H1 (cell line): ENCODE measurements at regions not wholly inside any gene's neighbourhood (a gene's known extent, or its start where the extent isn't known, plus 50 kb on each side); places are given as distances from the start of the nearest gene placed in this dataset.

ENCODE experiments used
- CTCF ChIA-PET: fragments of 300-600 bp; sonication (Branson Sonifier 250); formaldehyde crosslinking; loops from one replicate; lab custom pipeline; 2021; ENCODE audit not compliant: partially characterized antibody; lab: Charles Lee
- POLR2A ChIA-PET: fragments of 300-600 bp; sonication (Branson Sonifier 250); formaldehyde crosslinking; loops from one replicate; lab custom pipeline; 2021; ENCODE audit warnings: inconsistent platforms; ENCODE audit not compliant: partially characterized antibody; lab: Charles Lee
- DNase-seq, 2 experiments: peaks; one replicate each; pipeline versions ENCODE4 v3.0.0 to v3.0.0-alpha.2; 2010 to 2022; ENCODE audit warnings: low spot score in 2 of 2, low read depth in 1 of 2, mixed read lengths in 1 of 2
- FAIRE-seq: peaks from 2 replicates; lab custom pipeline; 2011; peaks lifted over from hg19 to GRCh38; lab: Jason Lieb, UNC
- H2AFZ ChIP-seq: 2 replicates; pipeline ENCODE4 v1.8.1; 2012; ENCODE audit warnings: low read length, inconsistent platforms
- H2AK5ac ChIP-seq: 2 replicates; pipeline ENCODE4 v1.6.1; 2013; ENCODE audit warnings: low read depth, low read length
- H2BK120ac ChIP-seq: replicated peaks from 2 replicates; pipeline ENCODE3; 2013; ENCODE audit warnings: low read depth, low read length, inconsistent platforms
- H2BK12ac ChIP-seq: 2 replicates; pipeline ENCODE4 v1.6.1; 2013; ENCODE audit warnings: low read depth, low read length
- H2BK15ac ChIP-seq: 2 replicates; pipeline ENCODE4 v1.6.1; 2013; ENCODE audit warnings: low read length
- H2BK20ac ChIP-seq: 2 replicates; pipeline ENCODE4 v1.6.1; 2013; ENCODE audit warnings: low read length
- H2BK5ac ChIP-seq: 2 replicates; pipeline ENCODE4 v1.6.1; 2013; ENCODE audit warnings: low read depth, low read length
- H3K14ac ChIP-seq: 2 replicates; pipeline ENCODE4 v1.6.1; 2013; ENCODE audit warnings: inconsistent platforms; ENCODE audit not compliant: insufficient read length
- H3K18ac ChIP-seq: 2 replicates; pipeline ENCODE4 v1.6.1; 2013; ENCODE audit warnings: low read length; ENCODE audit errors: extremely low read depth
- H3K23ac ChIP-seq: 2 replicates; pipeline ENCODE4 v1.6.1; 2013; ENCODE audit warnings: inconsistent platforms; ENCODE audit not compliant: insufficient read length
- H3K23me2 ChIP-seq: 2 replicates; pipeline ENCODE4 v1.6.1; 2013; ENCODE audit warnings: low read depth, low read length
- H3K27ac ChIP-seq: 2 replicates; pipeline ENCODE4 v1.6.1; 2011; ENCODE audit warnings: low read depth, low read length, inconsistent platforms
- H3K27me3 ChIP-seq, 4 experiments: replicated peaks in 1 of 4; 1 replicate in 1 of 4; 2 replicates in 3 of 4; pipeline versions ENCODE4 v1.6.1 to v1.8.1; 2011 to 2013; ENCODE audit warnings: low read length in 3 of 4, mild to moderate bottlenecking in 3 of 4, inconsistent platforms in 2 of 4, mixed read lengths in 2 of 4, moderate library complexity in 1 of 4; ENCODE audit not compliant: control insufficient read depth in 3 of 4, insufficient read depth in 3 of 4; ENCODE audit errors: extremely low read depth in 1 of 4
- H3K36me3 ChIP-seq, 4 experiments: 2 replicates each; pipeline versions ENCODE4 v1.6.1 to v1.8.1; 2011 to 2013; ENCODE audit warnings: mild to moderate bottlenecking in 4 of 4, low read length in 3 of 4, moderate library complexity in 2 of 4, control low read depth in 1 of 4, inconsistent platforms in 1 of 4; ENCODE audit not compliant: insufficient read depth in 4 of 4, control insufficient read depth in 2 of 4
- H3K4ac ChIP-seq: replicated peaks from 2 replicates; pipeline ENCODE3; 2013; ENCODE audit warnings: low read length, low read depth, mixed read lengths, inconsistent platforms; ENCODE audit not compliant: insufficient read length
- H3K4me1 ChIP-seq, 4 experiments: replicated peaks in 1 of 4; 1 replicate in 1 of 4; 2 replicates in 3 of 4; pipeline versions ENCODE4 v1.6.1 to v1.8.1; 2011 to 2013; ENCODE audit warnings: low read length in 3 of 4, inconsistent platforms in 2 of 4, mixed read lengths in 1 of 4; ENCODE audit not compliant: insufficient read depth in 4 of 4, control insufficient read depth in 3 of 4
- H3K4me2 ChIP-seq, 2 experiments: 2 replicates each; pipeline versions ENCODE4 v1.6.1 to v1.8.1; 2011 to 2013; ENCODE audit warnings: low read depth in 2 of 2, low read length in 2 of 2, control low read depth in 1 of 2, inconsistent platforms in 1 of 2, mild to moderate bottlenecking in 1 of 2; ENCODE audit not compliant: insufficient read depth in 1 of 2
- H3K4me3 ChIP-seq, 4 experiments: fragments of 200-600, 300-600 bp in 1 of 4; sonication (generic), shearing (Covaris generic), sonication (Bioruptor Twin) in 1 of 4; 2 replicates each; pipeline versions ENCODE4 v1.5.1 to v1.8.1; 2011 to 2016; ENCODE audit warnings: low read length in 4 of 4, low read depth in 3 of 4, control low read depth in 2 of 4, inconsistent platforms in 2 of 4, mild to moderate bottlenecking in 2 of 4, mixed read lengths in 1 of 4, moderate library complexity in 1 of 4; ENCODE audit not compliant: insufficient read depth in 2 of 4; ENCODE audit errors: extremely low read depth in 1 of 4
- H3K56ac ChIP-seq: replicated peaks from 2 replicates; pipeline ENCODE3; 2013; ENCODE audit warnings: low read depth, mild to moderate bottlenecking, mixed read lengths, low read length, inconsistent platforms; ENCODE audit not compliant: insufficient read length
- H3K79me1 ChIP-seq: 2 replicates; pipeline ENCODE4 v1.6.1; 2013; ENCODE audit warnings: low read depth, low read length, control low read depth
- H3K79me2 ChIP-seq, 2 experiments: 2 replicates each; pipeline versions ENCODE4 v1.6.1 to v1.8.1; 2012 to 2013; ENCODE audit warnings: low read length in 2 of 2, mild to moderate bottlenecking in 2 of 2, inconsistent platforms in 1 of 2; ENCODE audit not compliant: insufficient read depth in 2 of 2, control insufficient read depth in 1 of 2
- H3K9ac ChIP-seq, 4 experiments: replicated peaks in 1 of 4; 1 replicate in 1 of 4; 2 replicates in 3 of 4; pipeline versions ENCODE4 v1.6.1 to v1.8.1; 2011 to 2013; ENCODE audit warnings: low read depth in 3 of 4, low read length in 3 of 4, control low read depth in 2 of 4, mild to moderate bottlenecking in 2 of 4, moderate library complexity in 2 of 4, inconsistent platforms in 1 of 4; ENCODE audit errors: extremely low read depth in 1 of 4
- H3K9me3 ChIP-seq, 2 experiments: 2 replicates each; pipeline versions ENCODE4 v1.6.1 to v1.8.1; 2012 to 2013; ENCODE audit warnings: mild to moderate bottlenecking in 2 of 2, moderate library complexity in 2 of 2, control low read depth in 1 of 2, inconsistent platforms in 1 of 2, low read depth in 1 of 2, low read length in 1 of 2, mixed read lengths in 1 of 2; ENCODE audit not compliant: insufficient read depth in 2 of 2
- H4K20me1 ChIP-seq, 2 experiments: replicated peaks in 1 of 2; 2 replicates each; pipeline versions ENCODE3 to v1.8.1; 2011 to 2013; ENCODE audit warnings: inconsistent platforms in 2 of 2, low read length in 2 of 2, mild to moderate bottlenecking in 1 of 2; ENCODE audit not compliant: insufficient read depth in 2 of 2, control insufficient read depth in 1 of 2
- H4K5ac ChIP-seq: 2 replicates; pipeline ENCODE4 v1.6.1; 2013; ENCODE audit warnings: low read length, low read depth, mixed read lengths, inconsistent platforms; ENCODE audit not compliant: insufficient read length
- H4K8ac ChIP-seq: 2 replicates; pipeline ENCODE4 v1.8.0; 2013; ENCODE audit warnings: mild to moderate bottlenecking, moderate library complexity, low read length, inconsistent platforms; ENCODE audit not compliant: insufficient read depth; ENCODE audit errors: extremely low read depth
- H4K91ac ChIP-seq: replicated peaks from 2 replicates; pipeline ENCODE3; 2013; ENCODE audit warnings: low read length, mixed read lengths, inconsistent platforms; ENCODE audit not compliant: insufficient read length
- ASH2L ChIP-seq: fragments of 200-600, 300-600 bp; sonication (generic); IDR thresholded peaks from one replicate; pipeline ENCODE4 v1.7.1; 2017; ENCODE audit warnings: low read length
- BRCA1 ChIP-seq: IDR thresholded peaks from 2 replicates; pipeline ENCODE4 v1.6.1; 2012; ENCODE audit warnings: low read depth, low read length, improper control_type of control experiment
- EP300 ChIP-seq, 2 experiments: IDR thresholded peaks; 1 replicate in 1 of 2; 2 replicates in 1 of 2; pipeline ENCODE4 v1.6.1; 2011 to 2012; ENCODE audit warnings: low read depth in 2 of 2, low read length in 2 of 2, mild to moderate bottlenecking in 2 of 2, borderline replicate concordance in 1 of 2, inconsistent platforms in 1 of 2, moderate library complexity in 1 of 2
- GABPA ChIP-seq: IDR thresholded peaks from 2 replicates; pipeline ENCODE4 v1.6.1; 2011; ENCODE audit warnings: mild to moderate bottlenecking, low read length, moderate library complexity, borderline replicate concordance; ENCODE audit not compliant: insufficient read depth
- JUN ChIP-seq: IDR thresholded peaks from 2 replicates; pipeline ENCODE4 v1.6.1; 2011; ENCODE audit warnings: low read depth, mild to moderate bottlenecking, improper control_type of control experiment, low read length
- KDM1A ChIP-seq: fragments of 200-600, 300-600 bp; sonication (generic); IDR thresholded peaks from 2 replicates; pipeline ENCODE4 v1.7.1; 2016; ENCODE audit warnings: mild to moderate bottlenecking, low read length, borderline replicate concordance
- NANOG ChIP-seq: IDR thresholded peaks from 2 replicates; pipeline ENCODE4 v1.6.1; 2011; ENCODE audit warnings: low read length, low read depth, mild to moderate bottlenecking, inconsistent platforms; ENCODE audit not compliant: insufficient read depth, poor library complexity, severe bottlenecking
- POLR2A ChIP-seq, 2 experiments: IDR thresholded peaks; 1 replicate in 1 of 2; 2 replicates in 1 of 2; pipeline ENCODE4 v1.6.1; 2011; ENCODE audit warnings: low read depth in 2 of 2, low read length in 2 of 2, mild to moderate bottlenecking in 2 of 2; ENCODE audit errors: control extremely low read depth in 1 of 2
- RAD21 ChIP-seq, 2 experiments: IDR thresholded peaks in 1 of 2; conservative IDR thresholded peaks in 1 of 2; 2 replicates each; pipeline ENCODE4 v1.6.1; 2011; ENCODE audit warnings: low read depth in 2 of 2, low read length in 2 of 2, improper control_type of control experiment in 1 of 2, inconsistent platforms in 1 of 2, mild to moderate bottlenecking in 1 of 2, moderate library complexity in 1 of 2
- RBBP5 ChIP-seq: IDR thresholded peaks from 2 replicates; pipeline ENCODE4 v1.7.1; 2012; ENCODE audit warnings: low read depth, mild to moderate bottlenecking, inconsistent platforms, low read length, moderate library complexity, borderline replicate concordance
- SIX5 ChIP-seq: IDR thresholded peaks from 2 replicates; pipeline ENCODE4 v1.6.1; 2011; ENCODE audit warnings: mild to moderate bottlenecking, low read depth, low read length
- WGBS, 2 experiments: shearing (Covaris generic) in 1 of 2; methylation state at CpG; one replicate each; pipeline versions ENCODE4 v1.1.6 to v1.1.7; 2013 to 2015; ENCODE audit warnings: low lambda C conversion rate in 2 of 2, mixed read lengths in 2 of 2, inconsistent platforms in 1 of 2, low coverage in 1 of 2, missing lambda C conversion rate in 1 of 2; ENCODE audit not compliant: insufficient replicate concordance in 2 of 2, insufficient coverage in 1 of 2, insufficient read length in 1 of 2; ENCODE audit errors: extremely low coverage in 1 of 2, missing lambda C conversion rate in 1 of 2; 5-methylcytosine and 5-hydroxymethylcytosine counted together

- H3K18ac ChIP-seq = no peak overlapping the region
- no peak overlapping the region for H3K14ac ChIP-seq
- H3K9ac ChIP-seq = no peak overlapping the region
- no peak overlapping the region for H4K8ac ChIP-seq
- H4K20me1 ChIP-seq = no peaks in the 10 kb centered on the region
- H2AK5ac ChIP-seq = no peak overlapping the region
- no peak overlapping the region for H3K4me2 ChIP-seq
- H2BK5ac ChIP-seq = no peak overlapping the region
- CTCF ChIA-PET = interaction anchor here (0.8 kb wide), 1 partner anchor 10 kb away, joined by 4 read pairs; no protein-coding TSS in a partner anchor
- H3K23ac ChIP-seq = no peak overlapping the region
- no peak overlapping the region for H3K56ac ChIP-seq
- FAIRE-seq (no peak), DNase-seq (no peak)
- no peaks in the 10 kb centered on the region for H3K23me2 ChIP-seq
- H3K9me3 ChIP-seq = no peaks in the 10 kb centered on the region
- no peak overlapping the region for H2AFZ ChIP-seq
- WGBS, 2 experiments = 94% methylated on average over 14 of the region's 17 CpGs; no CpG with 5 or more reads in 1 of the 2 experiments
- H4K91ac ChIP-seq = no peak overlapping the region
- H3K4ac ChIP-seq = no peak overlapping the region
- H3K36me3 ChIP-seq = no peaks in the 10 kb centered on the region
- H2BK20ac ChIP-seq = no peak overlapping the region
- no peak overlapping the region for H2BK120ac ChIP-seq
- H3K4me1 ChIP-seq = no peaks in the 10 kb centered on the region
- no peak overlapping the region for H2BK15ac ChIP-seq
- no peaks in the 10 kb centered on the region for H3K27me3 ChIP-seq
- H4K5ac ChIP-seq = no peak overlapping the region
- no peak overlapping the region for H2BK12ac ChIP-seq
- H3K27ac ChIP-seq = no peak overlapping the region
- no peaks in the 10 kb centered on the region for H3K79me2 ChIP-seq
- no peak overlapping the region for H3K4me3 ChIP-seq
- no peaks in the 10 kb centered on the region for H3K79me1 ChIP-seq
- POLR2A ChIA-PET = no interaction called here
- no peak for TF ChIP-seq SIX5
- no peak for TF ChIP-seq ASH2L
- TF ChIP-seq POLR2A (IDR thresholded peaks at IDR 0.05; ENCODE audit: control extremely low read depth in 1 of 2, low read depth in 2 of 2, low read length in 2 of 2) = no peak
- TF ChIP-seq GABPA = no peak
- no peak for TF ChIP-seq BRCA1
- no peak for TF ChIP-seq EP300 (IDR thresholded peaks at IDR 0.05; ENCODE audit: borderline replicate concordance in 1 of 2, low read depth in 2 of 2, low read length in 2 of 2)
- TF ChIP-seq NANOG = no peak
- TF ChIP-seq KDM1A = no peak
- no peak for TF ChIP-seq RAD21 (IDR thresholded peaks at IDR 0.05 in 1 of 2, conservative IDR thresholded peaks at IDR 0.05 in 1 of 2; ENCODE audit: low read depth in 2 of 2, low read length in 2 of 2)
- no peak for TF ChIP-seq JUN
- TF ChIP-seq RBBP5 = no peak
Measured at GRCh38 chr3:1699361-1699920, 399.2 kb upstream of the CNTN4 start.
